Globus pallidus (tissue), 1 donor: ENCODE measurements at regions not wholly inside any gene's neighbourhood (a gene's known extent, or its start where the extent isn't known, plus 50 kb on each side); places are given as distances from the start of the nearest gene placed in this dataset.
A peak's percentile ranks its signal among the peaks of the same experiment; 100 is the strongest.

Experiments used
- DNase-seq: peaks from one replicate; pipeline ENCODE4 v3.0.0-alpha.2; 2015; ENCODE audit warnings: low spot score

DNA sequence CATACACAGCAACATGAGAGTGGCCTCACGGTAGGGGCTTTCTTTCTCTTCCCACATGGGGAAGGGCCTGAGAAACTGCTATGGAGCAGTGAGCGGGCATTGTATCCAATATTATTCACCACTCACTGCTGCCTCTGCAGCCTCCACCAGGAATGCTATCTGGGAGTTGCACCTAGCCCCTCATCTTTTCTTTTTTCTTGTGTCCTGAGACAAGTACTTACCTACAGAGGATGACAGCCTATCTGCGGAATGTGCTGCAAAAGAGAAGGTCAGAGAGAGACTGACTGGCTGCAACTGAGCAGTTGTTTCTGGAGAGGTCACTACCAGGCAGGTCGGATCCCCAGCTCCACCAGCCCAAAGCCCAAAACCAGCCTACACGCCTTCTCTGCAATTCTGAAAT is 52.1 kb upstream of the HTATIP2 start:
- no peak for DNase-seq

DNA sequence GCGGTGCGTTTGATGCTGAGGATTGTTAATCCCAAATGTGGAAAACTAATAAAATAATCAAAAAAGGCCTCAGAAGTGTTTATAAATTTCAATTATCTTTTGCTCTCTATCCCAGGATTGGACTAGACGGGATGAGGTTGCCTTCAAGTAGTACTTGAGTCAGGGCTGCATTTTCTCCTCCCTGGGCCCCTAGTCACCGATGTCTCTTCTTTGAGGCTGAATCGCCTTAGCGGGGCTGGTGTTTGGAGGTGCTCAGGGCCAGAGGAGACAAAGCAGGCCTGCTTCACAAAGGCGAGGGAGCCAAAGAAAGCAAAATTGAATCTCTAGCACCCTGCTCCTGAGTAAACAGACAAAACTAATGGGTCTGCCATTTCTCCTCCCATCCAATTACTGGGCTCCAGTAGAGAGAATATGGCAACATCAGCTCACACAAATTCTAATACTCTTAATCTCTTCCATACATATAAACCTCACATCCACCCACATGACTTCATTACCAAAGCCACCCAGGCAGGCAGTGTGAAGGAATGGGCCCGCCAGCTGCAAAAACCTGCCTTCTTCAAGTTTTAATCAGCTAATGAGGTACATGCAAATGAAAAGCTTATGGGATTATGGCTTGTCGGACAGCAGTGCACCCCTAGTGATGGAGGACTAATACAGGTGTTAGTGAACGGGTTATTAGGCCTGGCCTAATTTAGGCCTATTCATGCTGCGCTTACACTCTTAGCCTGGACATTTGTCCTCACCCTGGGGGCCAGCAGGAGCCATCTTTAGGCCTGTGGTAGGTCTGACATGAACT is 52.7 kb upstream of the HTATIP2 start:
- DNase-seq, result no peak

DNA sequence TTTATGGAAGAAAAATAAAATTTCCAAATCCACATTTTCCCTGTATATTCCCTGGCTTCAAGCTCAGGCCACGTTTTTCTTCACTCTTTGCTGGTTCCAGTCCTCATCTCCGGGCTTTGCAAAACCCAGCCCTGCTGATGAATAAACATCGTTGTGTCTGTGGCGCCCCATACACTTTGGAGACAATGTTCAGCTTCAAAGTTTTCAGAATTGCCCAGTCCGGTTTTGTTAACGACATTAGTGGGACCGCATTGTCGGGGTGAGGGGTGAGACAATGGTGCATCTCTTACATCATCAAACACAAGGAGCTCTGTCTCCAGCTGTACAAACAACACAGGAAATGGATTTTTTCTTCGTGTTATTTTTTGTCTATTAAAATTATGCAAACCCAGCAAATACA is 53.4 kb upstream of the HTATIP2 start:
- DNase-seq, result peak; percentile 96

DNA sequence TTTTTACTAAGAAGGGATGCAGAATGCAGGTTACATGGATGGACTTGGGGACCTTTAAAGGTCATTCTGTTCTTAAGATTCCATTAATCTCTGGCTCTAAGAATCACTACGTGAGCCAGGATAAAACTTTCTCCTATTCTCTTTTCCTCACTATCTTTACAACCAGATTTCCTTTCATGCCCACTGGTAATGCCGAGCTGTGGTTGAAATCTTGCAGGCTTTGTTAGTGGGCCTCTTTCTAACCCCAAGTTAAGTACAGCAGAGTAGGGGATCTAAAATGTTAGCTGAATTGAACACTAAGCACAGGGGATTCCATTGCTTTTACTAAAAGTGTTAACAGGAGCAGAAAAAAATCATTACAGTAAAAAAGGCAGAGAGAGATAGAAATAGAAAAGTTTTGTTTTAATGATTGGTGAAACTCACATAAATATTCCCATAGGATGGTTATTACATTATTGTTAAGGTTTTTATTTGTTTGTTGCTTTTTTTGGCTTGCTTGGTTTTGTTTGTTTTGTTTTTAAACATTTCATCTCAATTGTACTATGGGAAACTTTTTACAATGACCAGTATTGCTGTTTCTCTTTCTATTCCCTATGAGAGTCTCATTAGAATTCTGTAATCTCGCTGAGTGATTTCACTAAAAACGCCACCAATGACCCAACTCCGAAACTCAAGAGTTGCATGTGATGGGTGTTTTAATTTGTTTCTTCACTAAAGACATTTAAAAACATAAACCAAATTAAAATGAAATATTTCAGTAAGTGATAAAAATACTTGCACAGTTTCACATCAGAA is 54.1 kb upstream of the HTATIP2 start:
- DNase-seq, result peak; percentile 11

DNA sequence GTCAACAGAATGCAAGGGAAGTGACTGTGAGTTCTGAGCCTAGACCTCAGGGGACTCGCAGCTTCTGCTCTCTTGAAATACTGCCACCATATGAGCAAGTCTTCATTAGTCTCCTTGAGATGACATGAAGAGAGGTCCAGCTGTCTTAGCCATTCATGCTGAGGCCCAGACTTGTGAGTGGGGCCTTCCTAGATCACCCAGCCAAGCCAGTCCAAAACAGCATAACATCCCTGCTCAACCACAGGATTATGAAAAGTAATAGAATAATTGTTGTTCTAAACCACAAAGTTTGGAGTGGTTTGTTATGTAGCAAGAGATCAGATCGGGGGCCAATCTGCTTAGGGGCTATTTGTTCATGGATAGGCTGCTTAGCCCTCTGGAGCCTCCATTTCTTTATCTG is 54.9 kb upstream of the HTATIP2 start:
- no peak for DNase-seq

DNA sequence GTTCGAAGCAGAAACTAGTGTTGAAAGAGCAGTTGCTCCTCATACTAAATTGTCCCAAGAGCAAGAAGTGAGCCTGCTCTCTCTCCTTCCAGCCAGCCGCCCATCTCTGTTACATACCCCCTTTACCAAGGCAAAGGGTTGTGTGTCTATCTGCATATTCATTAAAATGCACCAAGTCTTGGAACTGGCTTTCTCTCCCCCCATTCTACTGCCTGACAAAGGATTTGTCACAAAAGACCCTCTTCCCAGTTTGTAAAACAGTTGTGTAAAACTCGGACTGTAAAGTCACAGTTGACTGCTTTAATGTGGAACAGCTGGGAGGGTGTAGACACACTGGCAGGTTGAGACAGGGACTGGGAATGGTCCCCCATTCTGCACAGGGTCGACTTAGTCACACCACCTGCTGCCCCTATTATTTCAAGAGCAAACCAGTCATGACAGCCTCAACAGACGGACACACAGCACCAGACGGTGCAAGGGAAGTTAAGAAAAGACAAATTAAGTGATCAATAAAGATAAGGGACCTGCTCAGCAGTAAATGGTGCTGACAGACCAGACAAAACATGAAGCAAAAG is 60.0 kb upstream of the HTATIP2 start:
- DNase-seq, result no peak

DNA sequence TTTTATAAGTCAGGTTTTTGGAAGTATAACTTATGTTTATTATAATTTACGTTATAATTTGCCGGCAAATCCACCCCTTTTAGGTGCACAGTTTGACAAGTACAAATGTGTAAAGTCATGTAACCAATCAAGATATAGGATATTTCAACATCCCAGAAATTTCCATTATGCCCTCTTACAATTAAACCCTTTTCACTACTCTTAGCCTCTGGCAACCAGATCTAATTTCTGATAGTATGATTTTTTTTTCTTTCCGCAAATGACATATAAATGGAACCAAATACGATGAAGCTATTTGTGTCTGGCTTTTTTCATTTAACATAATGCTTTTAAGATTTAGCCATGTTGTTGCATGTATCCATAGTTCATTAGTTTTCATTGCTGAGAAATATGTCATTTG is 69.5 kb upstream of the HTATIP2 start:
- DNase-seq, result no peak

DNA sequence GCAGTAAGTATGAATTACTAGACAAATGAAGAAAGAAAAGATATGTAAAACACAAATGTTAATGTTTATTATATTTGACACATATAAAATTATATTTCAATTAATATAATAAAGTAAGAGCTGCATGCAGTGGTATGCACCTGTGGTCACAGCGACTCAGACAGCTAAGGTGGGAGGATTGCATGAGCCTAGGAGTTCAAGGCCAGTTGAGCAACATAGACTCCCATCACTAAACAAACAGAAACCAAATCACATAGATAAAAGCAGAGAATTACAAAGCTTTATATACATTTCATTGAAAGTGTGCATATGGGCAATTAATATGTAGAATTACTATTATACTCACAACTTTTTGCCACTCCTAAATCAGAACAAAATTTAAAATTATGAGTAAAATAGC is 70.0 kb upstream of the HTATIP2 start:
- no peak for DNase-seq

DNA sequence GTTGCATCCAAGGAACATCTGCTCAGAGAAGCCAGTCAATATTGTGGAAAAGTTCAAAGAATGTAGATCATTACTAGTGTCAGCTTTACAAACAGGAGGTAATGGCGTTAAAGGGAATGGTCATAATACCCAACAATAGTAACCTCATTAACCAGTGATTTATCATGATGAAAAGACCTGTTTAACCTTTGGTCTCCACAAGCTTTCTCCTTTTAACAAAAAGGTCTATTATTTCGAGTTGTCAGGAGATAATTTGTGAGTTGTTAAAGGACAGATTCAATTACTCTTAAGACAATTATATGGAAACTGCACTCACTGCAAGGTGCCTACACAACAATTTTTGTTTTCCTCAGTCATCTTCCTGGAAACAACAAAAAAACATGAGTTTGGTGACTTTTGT is 73.8 kb upstream of the HTATIP2 start:
- DNase-seq, result no peak

DNA sequence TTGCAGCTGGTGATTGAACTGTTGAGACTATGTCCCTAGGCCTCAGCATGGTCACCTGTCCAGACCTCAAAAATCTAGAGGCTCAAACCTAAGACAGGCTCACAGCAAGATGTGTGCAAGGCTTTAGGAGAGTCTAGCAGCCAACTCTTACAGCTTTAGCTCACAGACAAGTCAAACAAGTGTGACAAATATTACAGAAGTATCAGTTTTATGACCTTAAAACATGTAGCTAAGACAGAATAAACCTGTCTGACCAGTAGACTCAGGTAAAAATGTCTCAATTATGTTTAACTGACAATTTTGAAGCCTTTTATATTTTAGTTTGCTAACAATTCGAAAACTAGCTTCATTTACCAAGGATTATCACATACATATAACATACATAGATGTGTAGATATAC is 80.0 kb upstream of the HTATIP2 start:
- DNase-seq, result no peak

DNA sequence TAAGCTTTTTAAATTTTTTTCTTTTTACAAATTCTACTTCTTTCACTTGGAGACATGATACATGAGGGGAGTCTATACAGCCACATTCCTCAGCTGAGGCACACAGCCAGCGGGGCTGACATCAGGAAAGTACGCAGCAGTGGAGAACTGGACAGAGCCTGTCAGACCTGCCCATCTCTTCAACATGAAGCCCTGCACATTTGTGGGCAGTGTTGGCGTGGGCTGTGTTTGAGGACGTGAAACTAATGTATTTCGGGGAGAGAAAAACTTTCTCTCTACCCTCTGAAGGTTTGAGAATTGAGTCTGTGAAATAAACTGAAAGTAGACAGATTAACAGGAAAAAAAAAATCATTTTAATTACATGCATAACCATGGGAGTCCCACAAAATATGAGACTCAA is 84.8 kb upstream of the HTATIP2 start:
- DNase-seq, result no peak

DNA sequence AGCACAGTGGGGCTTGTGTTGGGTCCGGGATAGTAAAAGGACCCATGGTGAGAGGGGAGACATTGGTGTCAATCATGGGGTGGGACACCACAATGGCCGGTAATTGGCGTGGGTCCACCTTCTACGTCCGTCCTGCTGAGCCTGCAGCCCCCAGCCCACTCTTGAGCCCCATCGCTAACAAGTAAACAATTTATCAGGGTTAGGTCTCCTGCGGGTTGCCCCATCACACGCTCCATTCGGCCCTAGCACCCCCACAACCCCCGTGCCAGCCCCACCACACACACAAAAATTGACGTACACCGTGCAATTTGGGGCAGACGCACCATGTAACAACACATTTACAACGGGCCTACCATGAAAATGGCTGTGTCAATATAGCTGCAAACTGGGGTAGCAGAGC is 86.5 kb upstream of the HTATIP2 start:
- no peak for DNase-seq

DNA sequence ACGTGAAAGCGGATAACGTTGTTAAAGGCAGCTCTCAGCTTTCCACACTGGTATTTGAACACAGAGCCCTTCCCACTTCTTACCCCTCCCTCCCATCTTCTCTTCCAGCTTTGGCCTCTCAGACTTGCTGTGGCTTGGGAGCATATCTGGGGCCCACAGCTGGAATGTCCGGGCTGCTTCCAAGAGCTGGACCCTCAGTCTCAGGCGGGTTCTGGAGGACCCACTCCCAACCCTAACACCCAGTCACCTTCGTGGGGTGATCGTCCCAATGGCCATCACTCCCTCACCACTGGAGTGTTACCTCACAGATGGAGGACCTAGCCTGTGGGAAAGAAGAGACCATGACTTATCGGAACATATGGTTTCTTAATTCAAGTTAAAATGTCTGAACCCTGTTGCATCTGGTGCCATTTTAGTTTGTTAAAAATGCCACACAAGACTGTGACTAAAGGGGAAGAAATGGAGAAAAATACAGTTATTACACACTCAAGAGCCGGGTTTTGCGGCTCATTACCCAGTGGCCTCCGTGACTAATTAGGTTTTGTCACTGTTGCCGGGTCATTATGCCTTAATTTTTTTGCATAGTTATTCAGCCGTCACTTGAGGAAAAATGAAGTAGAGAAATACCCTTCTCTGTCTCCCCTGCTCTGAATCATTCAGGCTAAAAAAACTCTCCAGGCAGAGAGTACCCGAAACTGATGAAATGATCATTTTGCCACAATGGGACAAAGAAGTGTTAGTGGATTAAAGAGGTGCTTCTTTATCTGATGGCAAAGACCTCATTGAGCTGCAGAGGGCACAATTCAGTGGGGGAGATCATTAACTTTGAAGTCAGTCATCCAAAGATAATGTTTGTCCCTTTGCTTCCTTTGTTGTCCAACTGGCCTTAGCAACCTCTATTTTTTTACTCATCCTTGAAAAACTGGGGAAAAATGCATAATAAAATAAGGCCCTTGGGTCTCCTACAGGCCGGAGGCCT is 87.2 kb upstream of the HTATIP2 start:
- DNase-seq, result no peak

DNA sequence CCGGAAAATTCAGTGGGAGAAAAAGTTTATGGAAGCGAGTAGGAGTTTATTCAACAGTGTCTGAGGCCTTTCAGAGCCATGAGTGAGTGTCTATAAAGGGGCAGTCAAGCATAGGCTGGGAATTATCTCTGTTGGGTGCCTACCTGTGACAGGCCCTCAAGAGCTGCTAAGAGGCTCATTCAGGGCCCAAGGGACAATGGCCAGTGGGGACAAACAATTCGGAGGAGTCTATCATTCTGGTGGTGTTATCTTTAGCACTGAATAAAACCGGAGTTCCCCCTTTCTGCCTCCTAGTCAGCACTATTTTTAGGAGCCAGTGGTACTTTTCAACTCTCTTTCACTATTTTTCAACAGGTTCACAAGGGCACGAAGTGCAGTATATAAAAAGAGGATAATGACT is 89.5 kb upstream of the HTATIP2 start:
- DNase-seq, result no peak

DNA sequence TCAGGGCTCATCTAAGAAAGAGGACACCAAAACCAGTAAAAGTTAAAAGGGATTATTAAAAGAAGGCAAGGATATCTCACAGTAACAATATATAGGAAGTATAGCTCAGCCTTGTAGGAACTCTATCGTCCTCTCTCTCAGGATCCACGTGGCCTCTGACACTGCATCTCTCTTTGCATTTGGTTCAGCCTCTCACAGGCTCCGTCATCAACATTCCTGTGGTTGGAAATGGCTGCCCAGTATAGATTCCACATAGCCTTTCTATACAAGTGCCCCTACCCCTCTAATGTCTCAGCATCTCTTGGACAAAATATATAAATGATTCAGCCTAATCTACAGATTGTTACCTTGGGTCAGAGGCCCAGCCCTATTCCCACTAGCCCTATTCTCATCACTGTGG is 101.3 kb upstream of the DBX1 start:
- DNase-seq, result no peak

DNA sequence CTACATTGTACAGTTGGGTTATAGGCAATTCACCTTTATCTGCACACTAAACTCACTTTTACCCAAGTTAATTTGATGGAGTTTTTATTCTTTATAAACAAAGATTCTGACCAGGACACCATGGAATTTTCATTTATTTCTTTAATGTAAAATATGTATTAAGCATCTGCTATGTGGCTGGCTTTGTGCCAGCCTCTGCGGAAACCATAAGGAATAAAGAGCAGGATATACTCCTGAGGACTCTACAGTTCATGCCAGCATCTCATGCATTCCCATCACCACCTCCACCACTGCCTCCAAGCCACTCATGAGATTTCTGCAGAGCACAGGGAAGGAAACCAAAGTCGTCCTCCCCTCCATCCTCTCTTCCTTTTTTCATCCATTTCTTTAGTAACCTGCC is 100.0 kb upstream of the DBX1 start:
- DNase-seq, result no peak

DNA sequence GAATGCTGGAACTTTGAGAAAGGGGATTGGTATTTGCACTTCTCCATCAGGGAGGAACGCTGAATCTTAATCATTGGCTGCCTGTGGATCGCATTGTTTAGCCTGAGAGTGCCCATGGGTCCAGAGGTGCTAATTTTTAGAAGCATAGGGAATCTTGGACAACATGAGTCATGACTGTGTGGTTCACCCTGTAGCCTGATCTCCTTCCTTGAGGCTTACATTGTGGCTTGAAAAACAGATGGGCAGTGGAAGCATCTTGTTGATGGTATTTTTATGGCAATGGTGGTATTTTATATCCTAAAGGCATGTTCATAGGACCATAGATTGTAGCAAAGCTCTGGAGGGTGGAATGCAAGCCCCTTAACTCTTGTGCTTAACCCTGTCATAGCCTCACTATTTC is 99.2 kb upstream of the DBX1 start:
- DNase-seq, result no peak

DNA sequence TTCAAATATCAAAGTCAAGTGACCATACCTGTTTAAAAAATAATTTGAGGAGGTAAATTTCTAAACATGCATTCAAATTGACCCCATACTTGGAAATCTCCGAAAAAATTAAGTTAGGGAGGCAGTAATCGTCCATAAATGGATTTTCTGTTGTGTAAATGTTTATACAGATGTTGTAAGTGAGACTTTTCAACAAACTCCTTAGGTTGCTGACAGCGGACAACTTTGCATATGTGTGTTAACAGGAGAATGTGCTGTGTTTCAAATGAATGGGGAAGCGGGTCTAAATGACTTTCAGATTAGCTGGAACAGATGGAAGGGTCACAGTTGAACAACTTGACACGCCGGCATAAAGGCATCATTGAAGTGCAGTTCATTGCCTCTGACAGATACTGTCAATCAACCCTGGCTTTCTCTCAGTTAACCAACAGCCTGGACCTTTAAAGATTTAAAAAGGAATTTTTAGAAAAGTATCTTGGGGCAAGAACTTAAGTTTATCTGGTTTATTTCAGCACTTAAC is 98.2 kb upstream of the DBX1 start:
- DNase-seq, result no peak

DNA sequence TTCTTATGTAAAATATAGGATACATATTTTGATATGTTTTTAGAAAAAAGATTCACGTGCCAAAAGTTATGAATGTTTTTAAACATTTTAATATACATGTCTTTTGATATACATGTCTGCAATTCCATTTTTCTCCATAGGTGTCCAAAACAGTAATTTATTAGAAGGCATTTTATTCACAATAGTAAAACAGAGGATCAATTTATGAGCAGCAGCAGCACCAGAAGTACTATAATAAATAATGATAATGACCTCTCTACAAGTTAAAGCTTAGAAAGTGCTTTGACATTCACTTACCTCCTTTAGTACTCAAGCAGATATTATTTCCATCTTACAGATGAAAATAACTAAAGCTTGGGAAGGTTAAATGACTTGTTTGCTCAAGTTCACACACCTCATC is 96.7 kb upstream of the DBX1 start:
- no peak for DNase-seq

DNA sequence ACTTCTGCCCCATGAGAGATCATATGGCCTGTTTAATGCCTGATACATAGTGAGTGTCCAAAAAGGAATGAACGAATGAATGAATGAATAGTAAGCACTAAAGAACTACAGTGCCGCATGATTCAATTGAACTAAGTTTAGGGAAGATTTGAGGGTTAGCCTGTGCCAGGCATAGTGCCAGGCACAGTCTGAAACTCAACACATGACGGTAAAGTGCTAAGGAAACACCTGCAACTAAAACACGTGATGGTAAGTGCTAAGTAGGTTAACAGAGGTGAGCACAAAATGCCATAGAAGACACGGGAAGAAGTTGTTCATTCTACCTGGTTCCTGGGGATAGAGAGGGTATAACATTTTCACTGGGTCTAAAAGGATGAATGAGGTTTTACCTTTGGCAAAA is 93.5 kb upstream of the DBX1 start:
- DNase-seq, result no peak

DNA sequence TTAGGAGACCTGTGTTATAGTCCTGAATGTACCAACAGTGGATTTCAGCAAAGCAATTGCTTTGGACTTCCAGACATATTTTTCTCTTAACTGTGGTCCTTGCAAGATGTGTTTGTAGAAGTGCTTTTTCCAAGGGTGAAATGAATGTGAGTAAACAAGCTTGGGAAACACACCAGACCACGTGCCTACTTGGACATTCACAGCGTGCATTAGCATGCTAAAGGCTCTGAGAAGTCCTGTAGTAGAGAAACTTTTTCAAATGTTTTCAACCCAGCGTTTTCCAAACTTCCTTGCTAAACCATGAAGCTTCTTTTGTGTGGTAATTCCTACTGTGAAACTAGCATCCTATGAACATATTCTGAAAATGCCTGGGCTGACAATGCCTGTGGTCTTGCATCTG is 91.2 kb upstream of the DBX1 start:
- no peak for DNase-seq
